CD14-positive monocyte (primary cell): ENCODE measurements at regions not wholly inside any gene's neighbourhood (a gene's known extent, or its start where the extent isn't known, plus 50 kb on each side); places are given as distances from the start of the nearest gene placed in this dataset.

Experiments
- DNase-seq, 3 donors: peaks; one replicate each; pipeline ENCODE4 v3.0.0-alpha.2; 2011 to 2022
- H2AFZ ChIP-seq: 2 replicates; pipeline ENCODE4 v1.6.0; 2012; ENCODE audit warnings: mild to moderate bottlenecking, low read depth, low read length, inconsistent platforms; ENCODE audit not compliant: insufficient read depth, poor library complexity, severe bottlenecking
- H3K27ac ChIP-seq, 2 donors: 1 replicate in 1 of 2; 2 replicates in 1 of 2; pipeline ENCODE4 v1.5.1; 2012 to 2013; ENCODE audit warnings: low read length in 2 of 2, control low read depth in 1 of 2, inconsistent platforms in 1 of 2, low read depth in 1 of 2, mild to moderate bottlenecking in 1 of 2
- H3K27me3 ChIP-seq, 2 donors: one replicate each; pipeline versions ENCODE4 v1.6.0 to v1.6.1; 2011 to 2013; ENCODE audit warnings: low read length in 2 of 2; ENCODE audit not compliant: control insufficient read depth in 2 of 2, insufficient read depth in 2 of 2
- H3K36me3 ChIP-seq, 2 donors: replicated peaks in 1 of 2; 1 replicate in 1 of 2; 2 replicates in 1 of 2; pipeline versions ENCODE4 v1.5.1 to v1.6.1; 2012 to 2013; ENCODE audit warnings: low read length in 2 of 2, control low read depth in 1 of 2, inconsistent platforms in 1 of 2, mild to moderate bottlenecking in 1 of 2; ENCODE audit not compliant: insufficient read depth in 2 of 2, control insufficient read depth in 1 of 2
- H3K4me1 ChIP-seq, 2 donors: 1 replicate in 1 of 2; 2 replicates in 1 of 2; pipeline versions ENCODE4 v1.5.1 to v1.6.1; 2012 to 2013; ENCODE audit warnings: low read length in 2 of 2, control low read depth in 1 of 2, inconsistent platforms in 1 of 2, mild to moderate bottlenecking in 1 of 2, moderate library complexity in 1 of 2; ENCODE audit not compliant: insufficient read depth in 2 of 2, control insufficient read depth in 1 of 2
- H3K4me2 ChIP-seq: replicated peaks from 2 replicates; pipeline ENCODE3; 2012; ENCODE audit warnings: low read length, moderate library complexity, mild to moderate bottlenecking; ENCODE audit not compliant: poor library complexity, severe bottlenecking; ENCODE audit errors: extremely low read depth
- H3K4me3 ChIP-seq, 3 experiments: fragments of 200-600 bp in 1 of 3; sonication (generic) in 1 of 3; replicated peaks in 1 of 3; 1 replicate in 2 of 3; 2 replicates in 1 of 3; pipeline ENCODE4 v1.5.1; 2011 to 2013; ENCODE audit warnings: low read length in 3 of 3, mild to moderate bottlenecking in 3 of 3, control low read depth in 2 of 3, low read depth in 2 of 3, inconsistent platforms in 1 of 3, moderate library complexity in 1 of 3
- H3K79me2 ChIP-seq: 2 replicates; pipeline ENCODE4 v1.6.0; 2012; ENCODE audit warnings: mild to moderate bottlenecking, control low read depth, inconsistent platforms, low read length, moderate library complexity; ENCODE audit not compliant: insufficient read depth
- H3K9ac ChIP-seq: 2 replicates; pipeline ENCODE4 v1.6.0; 2017; ENCODE audit warnings: low read length, mild to moderate bottlenecking; ENCODE audit not compliant: insufficient read depth, poor library complexity, severe bottlenecking
- H3K9me3 ChIP-seq, 2 donors: replicated peaks in 1 of 2; 1 replicate in 1 of 2; 2 replicates in 1 of 2; pipeline versions ENCODE4 v1.5.1 to v1.6.1; 2012 to 2013; ENCODE audit warnings: low read length in 2 of 2, control low read depth in 1 of 2; ENCODE audit not compliant: control insufficient read depth in 1 of 2, insufficient read depth in 1 of 2
- H4K20me1 ChIP-seq: 2 replicates; pipeline ENCODE4 v1.6.0; 2012; ENCODE audit warnings: mild to moderate bottlenecking, low read length, control low read depth, moderate library complexity; ENCODE audit not compliant: insufficient read depth
- H3K27ac Mint-ChIP-seq, 7 donors: one replicate each; pipeline ENCODE4 v1.8.0; 2020; ENCODE audit warnings: mild to moderate bottlenecking in 7 of 7, mixed read lengths in 7 of 7, moderate library complexity in 6 of 7, inconsistent platforms in 2 of 7
- H3K27me3 Mint-ChIP-seq, 3 donors: one replicate each; pipeline ENCODE4 v1.8.0; 2021 to 2022; ENCODE audit warnings: low read depth in 3 of 3, mild to moderate bottlenecking in 3 of 3, mixed read lengths in 3 of 3, moderate library complexity in 3 of 3, inconsistent platforms in 1 of 3
- H3K36me3 Mint-ChIP-seq, 2 donors: one replicate each; pipeline ENCODE4 v1.8.0; 2020; ENCODE audit warnings: mixed read lengths in 2 of 2, inconsistent platforms in 1 of 2, mild to moderate bottlenecking in 1 of 2
- H3K4me1 Mint-ChIP-seq: one replicate; pipeline ENCODE4 v1.8.0; 2020; ENCODE audit warnings: mild to moderate bottlenecking, mixed read lengths
- H3K4me3 Mint-ChIP-seq, 2 donors: one replicate each; pipeline ENCODE4 v1.8.0; 2020; ENCODE audit warnings: mild to moderate bottlenecking in 2 of 2, mixed read lengths in 2 of 2, moderate library complexity in 1 of 2
- H3K9me3 Mint-ChIP-seq, 7 donors: one replicate each; pipeline ENCODE4 v1.8.0; 2020 to 2022; ENCODE audit warnings: mixed read lengths in 7 of 7, mild to moderate bottlenecking in 6 of 7, moderate library complexity in 6 of 7, inconsistent platforms in 2 of 7
- WGBS: methylation state at CpG from one replicate; pipeline ENCODE4 v1.1.5; 2013; ENCODE audit warnings: missing lambda C conversion rate; ENCODE audit not compliant: insufficient coverage; 5-methylcytosine and 5-hydroxymethylcytosine counted together
- intact Hi-C, 2 donors: fragments of 100-400 bp; cut with micrococcal nuclease; formaldehyde crosslinking; loops; one replicate each; pipeline versions ENCODE4 v1.15.0 to v1.15.1; 2023
- TF ChIP-seq, protein P1 (sequence below): fragments of 200-600 bp; IDR thresholded peaks from one replicate; pipeline ENCODE4 v1.8.0; 2022; ENCODE audit warnings: antibody characterized with exemption, mild to moderate bottlenecking

DNA sequence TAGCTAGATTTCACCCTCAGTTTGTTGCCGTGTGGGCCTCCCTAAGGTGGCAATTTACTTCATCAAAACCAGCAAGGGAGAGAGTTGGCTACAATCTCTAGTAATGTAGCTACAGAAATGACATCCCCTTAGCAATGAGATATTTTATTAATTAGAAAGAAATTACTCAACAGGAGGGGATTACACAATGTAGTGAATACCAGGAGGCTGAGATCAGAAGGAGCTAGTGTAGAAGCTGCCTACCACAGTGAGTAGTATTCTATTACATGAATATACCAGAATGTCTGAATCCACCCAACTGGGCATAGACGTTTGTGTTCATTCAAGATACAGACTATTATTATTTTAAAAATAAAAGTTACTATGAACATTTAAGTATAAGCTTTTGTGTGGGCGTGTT lies 868.2 kb upstream of the CXADR start:
- no CpG with 5 or more reads among the region's 3 CpGs for WGBS
- Mint-ChIP-seq H3K4me1 (no peaks in the 10 kb centered on the region), H3K27me3 (no peaks in the 10 kb centered on the region), H3K4me3 (no peak overlapping the region), H3K27ac (no peak overlapping the region), H3K36me3 (no peaks in the 10 kb centered on the region), H3K9me3 (peaks cover 0 to 6% (median 2%) of the 10 kb centered on the region in 7 donors)
- Histone ChIP-seq H2AFZ (no peak overlapping the region), H3K27me3 (no peaks in the 10 kb centered on the region), H3K27ac (no peak overlapping the region), H3K36me3 (no peaks in the 10 kb centered on the region), H4K20me1 (no peaks in the 10 kb centered on the region), H3K4me1 (no peaks in the 10 kb centered on the region), H3K9me3 (peaks cover 0 to 3% of the 10 kb centered on the region in 2 donors), H3K9ac (no peak overlapping the region), H3K4me2 (no peak overlapping the region), H3K4me3 (no peak overlapping the region), H3K79me2 (no peaks in the 10 kb centered on the region)
- intact Hi-C loops: no loop called here
- no peak for DNase-seq
- TF ChIP-seq, protein P1, sequence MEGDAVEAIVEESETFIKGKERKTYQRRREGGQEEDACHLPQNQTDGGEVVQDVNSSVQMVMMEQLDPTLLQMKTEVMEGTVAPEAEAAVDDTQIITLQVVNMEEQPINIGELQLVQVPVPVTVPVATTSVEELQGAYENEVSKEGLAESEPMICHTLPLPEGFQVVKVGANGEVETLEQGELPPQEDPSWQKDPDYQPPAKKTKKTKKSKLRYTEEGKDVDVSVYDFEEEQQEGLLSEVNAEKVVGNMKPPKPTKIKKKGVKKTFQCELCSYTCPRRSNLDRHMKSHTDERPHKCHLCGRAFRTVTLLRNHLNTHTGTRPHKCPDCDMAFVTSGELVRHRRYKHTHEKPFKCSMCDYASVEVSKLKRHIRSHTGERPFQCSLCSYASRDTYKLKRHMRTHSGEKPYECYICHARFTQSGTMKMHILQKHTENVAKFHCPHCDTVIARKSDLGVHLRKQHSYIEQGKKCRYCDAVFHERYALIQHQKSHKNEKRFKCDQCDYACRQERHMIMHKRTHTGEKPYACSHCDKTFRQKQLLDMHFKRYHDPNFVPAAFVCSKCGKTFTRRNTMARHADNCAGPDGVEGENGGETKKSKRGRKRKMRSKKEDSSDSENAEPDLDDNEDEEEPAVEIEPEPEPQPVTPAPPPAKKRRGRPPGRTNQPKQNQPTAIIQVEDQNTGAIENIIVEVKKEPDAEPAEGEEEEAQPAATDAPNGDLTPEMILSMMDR: no peak

DNA sequence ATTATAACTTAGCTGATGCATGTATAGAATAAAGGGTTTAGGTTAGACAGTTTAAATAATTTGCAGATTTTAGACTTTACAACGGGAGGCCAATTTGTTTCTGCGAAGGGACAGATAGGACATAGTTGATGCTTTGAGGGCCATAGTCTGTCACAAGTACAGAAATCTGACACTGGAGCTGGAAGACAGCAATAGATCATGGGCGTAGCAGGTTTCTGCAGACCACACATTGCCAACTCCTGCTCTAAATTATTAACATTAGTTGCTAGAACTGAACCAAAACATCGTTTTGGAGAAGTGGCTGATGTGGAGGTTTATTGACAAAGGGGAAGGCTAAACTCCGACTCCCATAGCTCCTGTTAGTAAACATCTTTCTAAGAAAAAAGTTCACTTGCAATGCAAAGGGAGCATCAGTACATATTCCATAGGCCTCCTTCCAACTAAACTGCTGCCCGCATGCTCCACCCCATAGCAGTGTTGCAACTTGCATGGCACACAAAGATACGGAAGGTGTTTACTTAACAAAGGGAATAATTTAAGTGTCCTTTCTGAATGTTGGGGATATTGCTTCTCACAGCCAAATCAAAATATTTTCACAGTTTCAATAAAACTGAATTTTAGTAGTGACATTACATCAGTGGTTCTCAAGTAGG lies 862.0 kb upstream of the CXADR start:
- peaks cover 0 to 8% (median 2%) of the 10 kb centered on the region in 7 donors for H3K9me3 Mint-ChIP-seq
- WGBS: 93% methylated on average over 2 of the region's 7 CpGs

More for the DNA sequence above, 862.0 kb upstream of the CXADR start:
- Mint-ChIP-seq H3K4me1 (no peaks in the 10 kb centered on the region), H3K27ac (no peak overlapping the region), H3K36me3 (no peaks in the 10 kb centered on the region), H3K27me3 (no peaks in the 10 kb centered on the region), H3K4me3 (no peak overlapping the region)
- H3K9ac ChIP-seq: no peak overlapping the region
- TF ChIP-seq, protein P1: no peak
- no peak for DNase-seq
- H4K20me1 ChIP-seq: no peaks in the 10 kb centered on the region
- no peaks in the 10 kb centered on the region for H3K36me3 ChIP-seq
- no peaks in the 10 kb centered on the region for H3K79me2 ChIP-seq
- no peaks in the 10 kb centered on the region for H3K4me1 ChIP-seq
- no peak overlapping the region for H3K4me2 ChIP-seq
- H3K27ac ChIP-seq: no peak overlapping the region
- no peaks in the 10 kb centered on the region for H3K27me3 ChIP-seq
- H3K4me3 ChIP-seq: no peak overlapping the region
- intact Hi-C loops: no loop called here
- no peak overlapping the region for H2AFZ ChIP-seq
- no peaks in the 10 kb centered on the region for H3K9me3 ChIP-seq
